OCI-LY1 (cell line): ENCODE measurements at regions not wholly inside any gene's neighbourhood (a gene's known extent, or its start where the extent isn't known, plus 50 kb on each side); places are given as distances from the start of the nearest gene placed in this dataset.

Source experiments
- H2AFZ ChIP-seq: fragments of 200-600 bp; sonication (generic), shearing (Covaris generic); 2 replicates; pipeline ENCODE4 v1.6.0; 2014; ENCODE audit warnings: antibody characterized with exemption, mild to moderate bottlenecking, low read length
- H3F3A ChIP-seq: fragments of 200-600 bp; sonication (generic), shearing (Covaris generic); 2 replicates; pipeline ENCODE4 v1.6.0; 2014; ENCODE audit warnings: mild to moderate bottlenecking, antibody characterized with exemption, low read length, moderate library complexity; ENCODE audit not compliant: insufficient read depth
- H3K27ac ChIP-seq: fragments of 200-600 bp; sonication (generic); 2 replicates; pipeline ENCODE4 v1.5.1; 2014; ENCODE audit warnings: low read length, mixed run types, mild to moderate bottlenecking, low read depth; ENCODE audit not compliant: poor library complexity, severe bottlenecking
- H3K27me3 ChIP-seq: fragments of 200-600 bp; sonication (generic); 2 replicates; pipeline ENCODE4 v1.6.0; 2014; ENCODE audit warnings: antibody characterized with exemption, mild to moderate bottlenecking, low read length, moderate library complexity; ENCODE audit not compliant: insufficient read depth
- H3K36me3 ChIP-seq: fragments of 200-600 bp; sonication (generic); 2 replicates; pipeline ENCODE4 v1.6.1; 2014; ENCODE audit warnings: mild to moderate bottlenecking, antibody characterized with exemption, low read length, moderate library complexity, mixed read lengths; ENCODE audit not compliant: insufficient read depth
- H3K4me1 ChIP-seq: fragments of 200-600 bp; sonication (generic); 2 replicates; pipeline ENCODE4 v1.5.1; 2014; ENCODE audit warnings: mild to moderate bottlenecking, low read length, moderate library complexity; ENCODE audit not compliant: insufficient read depth, severe bottlenecking
- H3K4me2 ChIP-seq: fragments of 200-600 bp; sonication (generic), shearing (Covaris generic); 2 replicates; pipeline ENCODE4 v1.6.1; 2014; ENCODE audit warnings: low read length
- H3K4me3 ChIP-seq: fragments of 200-600 bp; sonication (generic); 2 replicates; pipeline ENCODE4 v1.5.1; 2014; ENCODE audit warnings: low read length, low read depth, mild to moderate bottlenecking, mixed read lengths; ENCODE audit not compliant: poor library complexity, severe bottlenecking
- H3K79me2 ChIP-seq: fragments of 200-600 bp; shearing (Covaris generic); 2 replicates; pipeline ENCODE4 v1.6.1; 2016; ENCODE audit warnings: mixed run types, low read length, mixed read lengths; ENCODE audit not compliant: insufficient read depth
- H3K9ac ChIP-seq: fragments of 200-600 bp; sonication (generic), shearing (Covaris generic); 2 replicates; pipeline ENCODE4 v1.6.1; 2014; ENCODE audit warnings: mild to moderate bottlenecking, low read length, mixed read lengths
- H3K9me2 ChIP-seq: fragments of 200-600 bp; sonication (generic), shearing (Covaris generic); 2 replicates; pipeline ENCODE4 v1.6.1; 2014; ENCODE audit warnings: low read depth, mild to moderate bottlenecking, low read length, mixed read lengths
- H3K9me3 ChIP-seq: fragments of 200-600 bp; shearing (Covaris generic); 2 replicates; pipeline ENCODE4 v1.6.1; 2014; ENCODE audit warnings: low read length, mixed read lengths
- H4K20me1 ChIP-seq: fragments of 200-600 bp; sonication (generic), shearing (Covaris generic); 2 replicates; pipeline ENCODE4 v1.6.0; 2016; ENCODE audit warnings: mild to moderate bottlenecking, low read length; ENCODE audit not compliant: insufficient read depth
- CTCF ChIP-seq: fragments of 200-600 bp; sonication (generic), shearing (Covaris generic); IDR thresholded peaks from 2 replicates; pipeline ENCODE4 v1.5.1; 2017; ENCODE audit warnings: mild to moderate bottlenecking, antibody characterized with exemption, low read length, moderate library complexity, mixed read lengths
- EZH2 ChIP-seq: fragments of 200-600 bp; sonication (generic), shearing (Covaris generic); IDR thresholded peaks from 2 replicates; pipeline ENCODE4 v1.8.0; 2017; ENCODE audit warnings: borderline replicate concordance, mixed run types, mild to moderate bottlenecking, antibody characterized with exemption, low read length, moderate library complexity, mixed read lengths

- Histone ChIP-seq H3K4me1 (peaks cover 55% of the 10 kb centered on the region), H3K4me3 (no peak overlapping the region), H3K4me2 (peak overlapping the region; percentile 32; the same call in 1 of the 2 replicates), H3K79me2 (no peaks in the 10 kb centered on the region), H3K27me3 (no peaks in the 10 kb centered on the region), H3K9me2 (no peaks in the 10 kb centered on the region), H2AFZ (0 out of 2 replicates have a peak overlapping the region, but pooled peaks have one; percentile 47), H3K27ac (peak overlapping the region; percentile 99), H3K9ac (peak overlapping the region; percentile 50; the same call in 1 of the 2 replicates), H4K20me1 (no peaks in the 10 kb centered on the region), H3K36me3 (no peaks in the 10 kb centered on the region), H3F3A (no peaks in the 10 kb centered on the region), H3K9me3 (no peaks in the 10 kb centered on the region)
- TF ChIP-seq CTCF: no peak
- no peak for TF ChIP-seq EZH2
Measured at GRCh38 chr10:25815236-25815635, 118.8 kb upstream of the MYO3A start.

- Histone ChIP-seq H3F3A (no peaks in the 10 kb centered on the region), H3K9me2 (no peaks in the 10 kb centered on the region), H3K36me3 (no peaks in the 10 kb centered on the region), H3K4me2 (peak overlapping the region; percentile 49), H3K9me3 (no peaks in the 10 kb centered on the region), H4K20me1 (no peaks in the 10 kb centered on the region), H3K27ac (peak overlapping the region; percentile 99), H3K27me3 (no peaks in the 10 kb centered on the region), H3K4me3 (peak overlapping the region; percentile 28), H3K9ac (peak overlapping the region; percentile 50; the same call in 1 of the 2 replicates), H3K79me2 (no peaks in the 10 kb centered on the region), H2AFZ (0 out of 2 replicates have a peak overlapping the region, but pooled peaks have one; percentile 47), H3K4me1 (peaks cover 64% of the 10 kb centered on the region)
- no peak for TF ChIP-seq CTCF
- TF ChIP-seq EZH2: no peak
Measured at GRCh38 chr10:25815999-25816768, 117.8 kb upstream of the MYO3A start.

- no peak overlapping the region; the same call in 1 of the 2 replicates for H3K4me2 ChIP-seq
- H4K20me1 ChIP-seq: no peaks in the 10 kb centered on the region
- no peaks in the 10 kb centered on the region for H3K9me2 ChIP-seq
- H3K9me3 ChIP-seq: no peaks in the 10 kb centered on the region
- H2AFZ ChIP-seq: no peak overlapping the region
- no peaks in the 10 kb centered on the region for H3F3A ChIP-seq
- no peak for TF ChIP-seq CTCF
- no peak for TF ChIP-seq EZH2
- peak overlapping the region; percentile 99 for H3K27ac ChIP-seq
- H3K36me3 ChIP-seq: no peaks in the 10 kb centered on the region
- no peaks in the 10 kb centered on the region for H3K79me2 ChIP-seq
- H3K4me3 ChIP-seq: no peak overlapping the region
- no peaks in the 10 kb centered on the region for H3K27me3 ChIP-seq
- H3K4me1 ChIP-seq: peaks cover 66% of the 10 kb centered on the region
- no peak overlapping the region for H3K9ac ChIP-seq
Measured at GRCh38 chr10:25817200-25817599, 116.8 kb upstream of the MYO3A start.
